D721Med (cell line): ENCODE measurements at regions not wholly inside any gene's neighbourhood (a gene's known extent, or its start where the extent isn't known, plus 50 kb on each side); places are given as distances from the start of the nearest gene placed in this dataset.

Experiments used
- DNase-seq: peaks from one replicate; pipeline ENCODE4 v3.0.0; 2011; ENCODE audit warnings: low spot score; ENCODE audit not compliant: insufficient read length
- FAIRE-seq: peaks from 2 replicates; lab custom pipeline; 2011; peaks lifted over from hg19 to GRCh38; lab: Jason Lieb, UNC
- CTCF ChIP-seq: IDR thresholded peaks from 2 replicates; pipeline ENCODE4 v1.5.1; 2012; ENCODE audit warnings: mild to moderate bottlenecking, control low read depth; ENCODE audit not compliant: insufficient read depth; ENCODE audit errors: missing control alignments

- FAIRE-seq = no peak
- TF ChIP-seq CTCF = no peak
Measured at GRCh38 chr5:125525356-125525755, 778.9 kb upstream of the ZNF608 start.

GRCh38 chr5:125526966-125527365 is 780.5 kb upstream of the ZNF608 start:
- FAIRE-seq (no peak), DNase-seq (no peak)
- no peak for TF ChIP-seq CTCF

More at GRCh38 chr5:125525356-125525755, 778.9 kb upstream of the ZNF608 start:
- no peak for DNase-seq

- DNase-seq = no peak
- no peak for TF ChIP-seq CTCF
- peak; percentile 66 for FAIRE-seq
Measured at GRCh38 chr5:125528881-125529280, 782.4 kb upstream of the ZNF608 start.

- FAIRE-seq (no peak), DNase-seq (no peak)
- TF ChIP-seq CTCF = no peak
Measured at GRCh38 chr5:125530833-125531615, 784.6 kb upstream of the ZNF608 start.

GRCh38 chr5:125536095-125536494 is 789.7 kb upstream of the ZNF608 start:
- TF ChIP-seq CTCF = no peak
- FAIRE-seq (no peak), DNase-seq (no peak)

- TF ChIP-seq CTCF = no peak
- DNase-seq = no peak
Measured at GRCh38 chr5:125536582-125536981, 790.1 kb upstream of the ZNF608 start.

GRCh38 chr5:125537661-125538060 is 791.2 kb upstream of the ZNF608 start:
- DNase-seq = no peak
- FAIRE-seq = no peak
- no peak for TF ChIP-seq CTCF

More at GRCh38 chr5:125536582-125536981, 790.1 kb upstream of the ZNF608 start:
- no peak for FAIRE-seq
